ENCODE measurements at regions not wholly inside any gene's neighbourhood (a gene's known extent, or its start where the extent isn't known, plus 50 kb on each side); places are given as distances from the start of the nearest gene placed in this dataset.

DNA sequence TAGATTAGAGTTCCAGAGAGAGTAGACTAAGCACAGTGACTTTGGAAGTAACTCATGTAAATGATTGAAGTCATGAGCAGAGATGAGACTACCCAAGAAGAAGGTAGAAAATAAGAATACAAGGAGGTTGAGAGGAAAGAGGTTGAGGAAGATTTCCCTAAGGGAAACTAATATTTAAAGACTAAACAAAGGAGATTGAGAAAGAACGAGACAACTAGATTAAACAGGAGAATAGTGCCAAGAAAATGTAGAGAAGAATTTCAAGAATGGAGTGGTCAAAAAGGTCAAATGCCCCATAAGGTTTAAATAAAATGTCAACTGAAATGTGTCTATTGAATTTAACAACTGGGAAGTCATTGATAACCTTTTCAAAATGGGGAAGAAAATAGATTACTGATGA, 59.0 kb downstream of the RPS29 start:
- Mint-ChIP-seq H3K4me3 (ENCODE audit: unreplicated experiment) (no peak overlapping the region), H3K4me1 (ENCODE audit: low read depth, unreplicated experiment) (no peaks in the 10 kb centered on the region), H3K9me3 (ENCODE audit: unreplicated experiment) (no peaks in the 10 kb centered on the region), H3K27me3 (ENCODE audit: unreplicated experiment) (no peaks in the 10 kb centered on the region), H3K27ac (ENCODE audit: unreplicated experiment) (no peak overlapping the region), H3K36me3 (ENCODE audit: unreplicated experiment) (no peaks in the 10 kb centered on the region)
- no peak for DNase-seq
- TF ChIP-seq, protein P1, sequence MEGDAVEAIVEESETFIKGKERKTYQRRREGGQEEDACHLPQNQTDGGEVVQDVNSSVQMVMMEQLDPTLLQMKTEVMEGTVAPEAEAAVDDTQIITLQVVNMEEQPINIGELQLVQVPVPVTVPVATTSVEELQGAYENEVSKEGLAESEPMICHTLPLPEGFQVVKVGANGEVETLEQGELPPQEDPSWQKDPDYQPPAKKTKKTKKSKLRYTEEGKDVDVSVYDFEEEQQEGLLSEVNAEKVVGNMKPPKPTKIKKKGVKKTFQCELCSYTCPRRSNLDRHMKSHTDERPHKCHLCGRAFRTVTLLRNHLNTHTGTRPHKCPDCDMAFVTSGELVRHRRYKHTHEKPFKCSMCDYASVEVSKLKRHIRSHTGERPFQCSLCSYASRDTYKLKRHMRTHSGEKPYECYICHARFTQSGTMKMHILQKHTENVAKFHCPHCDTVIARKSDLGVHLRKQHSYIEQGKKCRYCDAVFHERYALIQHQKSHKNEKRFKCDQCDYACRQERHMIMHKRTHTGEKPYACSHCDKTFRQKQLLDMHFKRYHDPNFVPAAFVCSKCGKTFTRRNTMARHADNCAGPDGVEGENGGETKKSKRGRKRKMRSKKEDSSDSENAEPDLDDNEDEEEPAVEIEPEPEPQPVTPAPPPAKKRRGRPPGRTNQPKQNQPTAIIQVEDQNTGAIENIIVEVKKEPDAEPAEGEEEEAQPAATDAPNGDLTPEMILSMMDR (IDR thresholded peaks at IDR 0.05; ENCODE audit: partially characterized antibody, unreplicated experiment) = no peak

GRCh38 chr14:49526101-49526500, 60.1 kb downstream of the RPS29 start:
- no peaks in the 10 kb centered on the region for H3K36me3 Mint-ChIP-seq (ENCODE audit: unreplicated experiment)

DNA sequence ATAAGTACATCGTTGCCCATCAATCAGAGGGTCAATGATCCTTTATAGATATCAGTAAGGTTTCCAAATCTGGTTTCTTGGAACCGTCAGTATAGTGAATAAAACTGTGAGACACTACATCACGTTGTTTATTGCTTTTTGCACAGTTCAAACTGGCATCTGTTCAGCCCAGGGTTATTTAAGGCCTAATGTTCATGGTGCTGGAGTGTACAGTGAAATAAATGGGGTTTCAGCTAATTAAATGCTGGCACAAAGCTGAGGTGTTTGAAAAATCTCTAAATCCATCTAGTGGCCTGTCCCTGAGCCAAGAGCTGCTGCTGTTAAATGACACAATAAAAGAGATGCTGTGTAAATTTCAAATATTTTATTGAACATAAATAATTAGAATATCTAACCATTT, 69.9 kb downstream of the RPS29 start:
- DNase-seq = no peak
- TF ChIP-seq, protein P1 (IDR thresholded peaks at IDR 0.05; ENCODE audit: partially characterized antibody, unreplicated experiment) = no peak
- no peaks in the 10 kb centered on the region for H3K36me3 Mint-ChIP-seq (ENCODE audit: unreplicated experiment)
- no peaks in the 10 kb centered on the region for H3K4me1 Mint-ChIP-seq (ENCODE audit: low read depth, unreplicated experiment)
- no peak overlapping the region for H3K4me3 Mint-ChIP-seq (ENCODE audit: unreplicated experiment)
- H3K27me3 Mint-ChIP-seq (ENCODE audit: unreplicated experiment) = peaks cover 2% of the 10 kb centered on the region
- no peaks in the 10 kb centered on the region for H3K9me3 Mint-ChIP-seq (ENCODE audit: unreplicated experiment)
- H3K27ac Mint-ChIP-seq (ENCODE audit: unreplicated experiment) = no peak overlapping the region

More at GRCh38 chr14:49526101-49526500, 60.1 kb downstream of the RPS29 start:
- Mint-ChIP-seq H3K27ac (ENCODE audit: unreplicated experiment) (no peak overlapping the region), H3K27me3 (ENCODE audit: unreplicated experiment) (peaks cover 2% of the 10 kb centered on the region), H3K9me3 (ENCODE audit: unreplicated experiment) (no peaks in the 10 kb centered on the region), H3K4me3 (ENCODE audit: unreplicated experiment) (no peak overlapping the region), H3K4me1 (ENCODE audit: low read depth, unreplicated experiment) (no peaks in the 10 kb centered on the region)
- TF ChIP-seq, protein P1 (IDR thresholded peaks at IDR 0.05; ENCODE audit: partially characterized antibody, unreplicated experiment) = no peak
- DNase-seq = no peak

DNA sequence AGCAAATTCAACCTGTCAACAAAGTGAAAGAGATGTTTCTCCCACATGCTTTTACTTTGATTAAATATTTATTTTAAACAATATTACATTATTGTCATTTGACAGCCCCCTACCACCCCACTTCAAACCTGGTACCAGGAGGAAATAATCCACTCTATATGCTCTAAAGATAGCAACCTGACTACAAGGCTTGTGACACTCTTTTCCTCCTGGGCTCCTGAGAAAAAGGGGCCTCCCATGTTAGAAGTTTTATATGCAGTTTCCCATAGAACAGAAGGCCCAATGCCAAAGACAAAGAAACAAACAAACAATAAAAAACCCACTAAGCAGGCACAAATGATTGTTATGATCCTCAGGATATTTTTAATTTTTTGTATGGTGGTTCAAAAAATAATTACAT, 73.6 kb downstream of the RPS29 start:
- Mint-ChIP-seq H3K27me3 (ENCODE audit: unreplicated experiment) (peaks cover 1% of the 10 kb centered on the region), H3K27ac (ENCODE audit: unreplicated experiment) (no peak overlapping the region), H3K9me3 (ENCODE audit: unreplicated experiment) (no peaks in the 10 kb centered on the region), H3K4me3 (ENCODE audit: unreplicated experiment) (no peak overlapping the region), H3K4me1 (ENCODE audit: low read depth, unreplicated experiment) (no peaks in the 10 kb centered on the region), H3K36me3 (ENCODE audit: unreplicated experiment) (no peaks in the 10 kb centered on the region)
- DNase-seq = no peak
- TF ChIP-seq, protein P1 (IDR thresholded peaks at IDR 0.05; ENCODE audit: partially characterized antibody, unreplicated experiment) = no peak

DNA sequence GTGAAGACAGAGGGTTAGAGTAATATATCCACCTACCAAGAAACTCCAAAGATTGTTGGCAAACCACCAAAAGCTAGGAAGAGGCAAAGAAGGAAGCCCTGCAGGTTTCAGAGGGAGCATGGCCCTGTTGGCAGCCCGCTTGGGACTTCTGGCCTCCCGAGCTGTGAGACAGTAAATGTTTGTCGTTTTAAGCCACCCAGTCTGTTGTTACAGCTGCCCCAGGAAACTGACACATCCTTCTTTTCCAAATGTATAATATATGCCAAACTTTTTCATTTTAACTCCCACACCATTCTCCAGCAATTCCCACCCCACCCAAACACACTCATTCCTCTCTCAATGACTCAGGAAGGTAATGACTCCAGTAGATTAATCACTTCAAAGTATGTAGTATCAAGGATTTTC, 74.0 kb downstream of the RPS29 start:
- no peak for DNase-seq
- Mint-ChIP-seq H3K27ac (ENCODE audit: unreplicated experiment) (no peak overlapping the region), H3K9me3 (ENCODE audit: unreplicated experiment) (no peaks in the 10 kb centered on the region), H3K27me3 (ENCODE audit: unreplicated experiment) (peaks cover 1% of the 10 kb centered on the region), H3K4me1 (ENCODE audit: low read depth, unreplicated experiment) (no peaks in the 10 kb centered on the region), H3K36me3 (ENCODE audit: unreplicated experiment) (no peaks in the 10 kb centered on the region), H3K4me3 (ENCODE audit: unreplicated experiment) (no peak overlapping the region)
- TF ChIP-seq, protein P1 (IDR thresholded peaks at IDR 0.05; ENCODE audit: partially characterized antibody, unreplicated experiment) = no peak

Measured in glutamatergic neuron (in vitro differentiated cells).